ENCODE measurements at regions not wholly inside any gene's neighbourhood (a gene's known extent, or its start where the extent isn't known, plus 50 kb on each side); places are given as distances from the start of the nearest gene placed in this dataset.
A peak's percentile ranks its signal among the peaks of the same experiment; 100 is the strongest.

DNA sequence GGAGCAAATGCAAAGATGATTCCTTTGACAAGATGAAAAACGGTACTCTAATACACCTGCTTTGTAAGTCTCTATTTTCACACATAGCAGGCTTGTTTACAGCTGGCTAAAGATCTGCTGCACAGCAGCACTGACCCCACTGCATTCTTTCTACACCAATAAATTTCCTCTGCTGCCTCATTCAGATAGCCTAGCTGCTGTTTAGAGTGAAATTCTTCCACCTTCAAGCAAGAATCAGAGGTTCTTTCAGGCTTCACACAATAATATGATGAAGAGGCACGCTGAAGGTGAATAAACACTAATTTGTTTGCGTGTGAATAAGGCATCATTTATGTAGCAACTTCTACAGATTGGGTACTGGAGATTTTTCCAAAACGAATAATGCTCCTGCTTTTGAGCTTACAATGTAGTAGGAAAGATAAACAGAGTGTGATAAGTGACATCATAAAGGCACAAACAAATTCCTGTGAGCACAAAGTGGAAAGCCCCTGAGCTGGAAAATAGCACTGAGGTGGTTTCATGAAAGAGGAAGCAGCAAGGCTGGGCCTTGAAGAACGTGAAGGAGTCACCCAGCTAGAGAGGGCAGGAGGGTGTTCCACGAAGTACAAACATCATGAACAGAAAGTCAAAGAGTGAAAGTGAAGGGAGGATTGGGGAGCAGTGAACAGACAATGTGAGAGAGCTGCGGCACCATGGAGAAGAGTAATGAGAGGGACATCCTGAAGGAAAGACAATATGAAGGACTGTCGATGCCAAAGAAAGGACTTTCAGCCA, 543.4 kb downstream of the CD83 start:
- peak; percentile 17 for DNase-seq (ENCODE audit: low read depth)

DNA sequence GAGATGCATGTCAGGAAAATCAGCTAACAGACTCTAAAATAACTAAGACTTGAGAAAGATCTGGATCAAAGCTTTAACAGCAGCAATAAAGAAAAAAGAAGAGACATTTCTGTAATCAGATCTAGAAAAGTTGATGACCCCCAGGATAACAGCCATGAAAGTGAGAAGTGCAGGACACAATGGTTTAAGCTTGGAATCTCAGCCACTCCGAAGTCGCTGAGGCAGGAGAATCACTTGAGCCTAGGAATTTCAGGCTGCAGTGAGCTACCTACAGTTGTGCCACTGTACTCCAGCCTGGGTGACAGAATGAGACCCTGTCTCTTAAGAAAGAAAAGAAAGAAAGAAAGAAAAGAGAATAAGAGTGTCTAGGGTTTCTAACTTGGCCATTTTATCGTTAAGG, 544.1 kb downstream of the CD83 start:
- DNase-seq (ENCODE audit: low read depth): no peak

DNA sequence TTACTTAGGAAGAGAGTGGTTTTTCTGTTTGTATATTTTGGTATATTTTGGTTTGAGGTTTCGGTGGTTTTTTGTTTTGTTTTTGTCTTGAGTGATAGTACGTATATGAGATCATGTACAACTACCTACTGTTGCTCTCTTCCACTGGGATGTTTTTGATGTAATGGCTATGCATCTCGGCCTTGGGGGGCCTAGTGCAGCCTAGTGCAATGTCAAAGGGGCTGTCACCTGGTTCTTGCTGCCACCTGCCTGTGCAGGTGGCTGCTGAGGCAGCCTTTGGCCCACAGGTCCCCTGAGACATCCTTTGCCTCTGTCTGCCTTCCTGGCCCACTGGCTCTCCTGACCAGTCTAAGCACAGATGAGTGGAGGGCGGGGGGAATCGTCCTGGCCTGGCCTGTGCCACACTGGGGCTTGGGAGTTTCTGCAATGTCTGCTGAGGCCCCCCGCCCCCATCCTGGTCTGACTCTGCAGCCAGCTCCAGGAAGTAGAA, 546.6 kb downstream of the CD83 start:
- DNase-seq (ENCODE audit: low read depth): peak; percentile 19

DNA sequence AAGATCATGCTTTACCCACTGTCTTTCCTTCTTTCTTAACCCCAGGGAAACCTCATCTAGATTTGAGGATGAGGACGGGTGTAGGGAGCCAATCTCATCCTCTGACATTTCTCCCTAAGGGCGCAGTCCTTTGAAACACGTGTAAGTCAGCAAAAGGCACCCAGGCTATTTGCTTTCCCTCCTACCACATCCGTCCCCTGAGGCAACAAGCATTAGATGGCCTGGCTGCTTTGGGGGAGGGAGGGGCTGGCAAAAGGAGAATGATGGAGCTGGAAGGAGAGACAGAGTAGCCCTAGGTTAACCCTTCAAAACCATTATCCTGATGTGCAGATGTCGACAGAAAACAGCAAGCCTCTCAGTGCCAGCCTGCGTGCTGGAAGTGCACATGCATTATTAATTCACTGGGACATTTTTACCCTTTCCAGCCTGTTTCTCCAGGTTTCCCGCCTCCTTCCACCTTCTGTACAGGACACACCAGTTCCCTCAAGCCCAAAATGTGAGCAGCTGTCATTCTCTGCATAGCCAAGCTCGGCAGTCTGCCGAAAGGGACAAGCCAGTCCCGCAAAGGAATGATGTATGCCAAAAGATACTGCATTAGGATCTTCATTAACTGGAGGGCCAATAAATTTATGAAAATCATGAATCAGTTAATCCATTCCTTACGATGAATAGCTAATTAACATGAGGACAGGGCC, 547.2 kb downstream of the CD83 start:
- DNase-seq (ENCODE audit: low read depth): peak; percentile 70

DNA sequence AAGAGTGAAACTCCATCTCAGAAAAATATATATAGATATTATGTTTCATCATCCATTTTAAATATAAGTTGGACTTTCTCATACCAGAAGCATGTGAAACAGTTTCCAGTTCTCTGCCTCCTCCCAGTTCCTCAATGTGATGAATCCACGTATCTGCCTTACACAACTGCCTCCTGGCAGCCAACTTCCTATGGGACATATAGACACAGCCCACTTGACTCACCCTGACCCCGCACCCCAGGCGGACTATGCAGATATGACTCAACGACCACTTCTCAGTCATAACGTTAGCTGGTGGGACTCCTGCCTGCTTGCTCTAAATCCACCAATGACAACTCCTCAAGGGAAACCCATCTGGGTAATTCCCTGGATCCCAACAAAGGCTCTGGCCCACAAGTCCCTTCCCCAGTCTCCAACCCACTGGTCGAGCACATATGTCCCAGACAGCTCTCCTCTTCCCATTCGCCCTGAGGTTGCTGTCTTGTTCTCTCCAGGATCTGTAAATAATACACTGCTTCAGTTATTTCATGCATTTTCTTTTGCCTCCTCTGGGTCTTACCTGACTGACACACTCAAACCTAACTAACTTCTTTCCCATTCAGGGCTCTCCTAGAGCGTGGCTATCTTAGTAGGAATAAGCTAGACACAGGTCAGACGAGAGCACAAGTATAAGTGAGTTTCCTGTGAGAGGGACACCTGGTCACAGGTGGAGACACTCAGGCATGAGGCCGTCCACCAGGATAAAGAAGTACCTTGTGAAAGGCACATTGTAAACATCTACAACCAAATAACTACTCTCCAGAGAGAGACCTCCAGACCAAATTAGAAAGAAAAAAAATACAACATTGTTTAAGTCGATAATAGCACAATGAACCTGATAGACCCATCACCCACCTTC, 548.5 kb downstream of the CD83 start:
- peak; percentile 98 for DNase-seq (ENCODE audit: low read depth)

DNA sequence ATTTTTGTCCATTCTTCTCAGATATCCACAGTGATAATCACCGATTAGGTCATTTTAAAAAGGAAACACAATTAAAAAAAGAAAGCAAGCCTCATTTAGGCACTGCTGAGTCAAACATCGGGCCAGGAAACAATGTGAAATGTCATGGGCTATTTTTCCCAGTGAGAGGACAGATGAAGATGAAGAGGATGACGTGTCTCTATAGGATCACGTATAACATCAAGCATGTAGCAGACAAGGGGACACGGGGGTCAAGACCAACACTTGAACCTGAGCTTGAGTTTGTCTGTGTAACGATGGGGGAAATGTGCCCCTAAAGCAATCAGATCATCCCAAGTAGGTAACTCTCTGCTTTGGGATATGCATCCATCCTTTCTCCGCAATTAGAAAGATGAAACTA, 553.2 kb downstream of the CD83 start:
- peak; percentile 47 for DNase-seq (ENCODE audit: low read depth)

DNA sequence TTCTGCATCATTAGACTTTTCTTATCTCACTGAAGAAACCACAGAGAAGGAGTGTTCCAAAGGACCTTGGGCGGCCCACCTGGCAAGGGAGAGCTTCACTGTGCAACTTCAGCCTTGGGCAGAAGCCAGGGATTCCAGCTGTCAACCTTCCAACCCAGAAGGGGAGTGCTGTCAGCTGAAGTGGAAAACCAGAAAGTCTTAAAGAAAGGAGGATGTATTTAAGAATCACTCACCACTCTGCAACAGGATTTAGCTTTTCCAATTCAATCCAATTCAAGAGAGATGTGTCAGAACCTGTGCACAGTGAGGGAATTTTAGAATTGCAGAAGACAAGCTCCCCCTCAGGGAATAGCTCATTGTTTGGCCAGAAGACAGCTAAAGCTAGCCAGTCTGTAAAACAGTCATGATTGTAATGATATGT, 553.7 kb downstream of the CD83 start:
- DNase-seq (ENCODE audit: low read depth): peak; percentile 85

DNA sequence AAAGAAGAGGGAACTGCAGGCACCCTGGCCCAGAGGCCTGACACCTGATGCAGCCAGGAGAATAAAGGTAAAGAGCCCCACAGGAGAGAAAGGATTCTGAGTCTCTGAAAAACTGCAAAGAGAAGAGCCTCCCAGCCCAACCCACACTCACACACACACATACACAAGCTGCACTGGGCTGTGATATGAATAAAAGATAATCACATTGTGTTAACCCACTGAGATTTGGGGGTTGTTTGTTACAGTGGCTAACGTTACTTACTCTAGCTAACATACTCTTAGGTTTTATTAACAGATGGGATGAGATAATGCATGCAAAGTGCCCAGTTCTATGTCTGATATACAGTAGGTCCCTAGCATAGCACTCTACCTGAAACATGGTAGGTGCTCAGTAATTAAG, 554.4 kb downstream of the CD83 start:
- DNase-seq (ENCODE audit: low read depth): no peak

DNA sequence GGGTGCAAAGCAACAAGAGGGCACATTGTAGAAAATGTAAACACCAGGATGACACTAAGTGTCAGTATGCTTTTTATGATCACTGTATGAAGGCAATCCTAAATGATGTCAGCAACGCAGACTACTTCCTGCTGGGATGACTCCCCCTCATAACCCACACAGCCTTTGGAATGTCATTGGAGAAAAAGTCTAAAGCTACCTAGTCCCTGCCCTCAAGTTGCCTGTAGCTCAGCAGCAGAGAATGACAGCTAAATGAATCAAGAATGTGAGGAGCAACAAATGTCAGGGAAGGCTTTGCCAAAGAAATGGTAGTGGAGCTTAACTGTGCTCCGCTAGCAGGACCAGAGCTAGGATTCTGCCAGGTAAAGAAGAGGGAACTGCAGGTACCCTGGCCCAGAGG, 555.6 kb downstream of the CD83 start:
- peak; percentile 44 for DNase-seq (ENCODE audit: low read depth)

DNA sequence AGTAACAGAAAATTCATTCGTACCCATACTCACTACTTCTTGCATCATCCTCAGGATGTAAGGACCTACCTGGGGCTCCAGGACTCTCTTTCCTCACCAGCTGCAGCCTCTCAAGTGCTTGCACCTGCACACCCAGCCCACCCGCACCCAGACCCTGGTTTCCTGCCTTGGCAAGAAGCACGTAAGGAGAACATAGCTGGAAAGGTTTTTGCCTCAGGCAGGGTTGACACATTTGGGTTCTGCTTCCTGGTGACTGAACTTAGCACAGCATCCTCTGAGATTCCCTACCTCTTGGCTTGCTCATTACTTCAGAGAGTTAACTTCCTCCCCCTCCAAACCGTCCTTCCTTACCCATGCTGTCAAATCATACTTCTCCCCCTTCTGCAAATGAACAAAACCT, 556.9 kb downstream of the CD83 start:
- no peak for DNase-seq (ENCODE audit: low read depth)

DNA sequence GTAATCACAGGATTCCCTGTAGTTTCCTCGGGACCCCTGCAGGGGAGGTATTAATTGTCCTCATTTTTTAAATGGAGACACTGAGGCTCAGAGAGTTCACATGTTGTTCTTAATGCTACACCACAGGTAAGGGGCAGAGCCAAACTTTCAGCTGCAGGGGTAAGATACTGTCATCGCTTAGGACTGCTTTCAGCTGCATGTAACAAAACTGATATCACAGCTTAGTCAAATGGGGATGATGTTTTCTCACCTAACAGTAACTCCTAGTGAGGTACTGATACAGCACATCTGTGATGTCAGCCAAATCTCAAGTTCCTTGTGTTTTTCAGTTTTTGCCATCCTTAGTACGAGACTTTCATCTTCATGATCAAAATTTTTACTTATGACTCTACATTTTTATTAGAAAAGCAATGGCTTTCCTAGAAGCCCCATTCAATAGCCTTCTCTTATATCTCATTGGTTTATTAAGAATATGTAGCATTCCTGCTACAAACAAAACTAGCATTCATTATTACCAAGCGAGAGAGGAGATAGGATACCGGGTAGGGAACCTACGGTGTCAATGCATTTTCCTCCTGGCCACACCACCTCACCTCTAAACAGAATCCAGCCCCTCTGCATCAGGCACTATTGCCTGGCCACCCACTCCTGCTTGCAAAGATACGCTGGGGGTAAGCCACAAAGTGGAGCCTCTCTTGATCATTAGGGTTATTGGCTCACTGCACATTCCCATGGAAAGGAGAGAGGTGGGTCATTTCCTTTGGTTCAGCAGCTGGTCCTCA, 557.5 kb downstream of the CD83 start:
- DNase-seq (ENCODE audit: low read depth): no peak

DNA sequence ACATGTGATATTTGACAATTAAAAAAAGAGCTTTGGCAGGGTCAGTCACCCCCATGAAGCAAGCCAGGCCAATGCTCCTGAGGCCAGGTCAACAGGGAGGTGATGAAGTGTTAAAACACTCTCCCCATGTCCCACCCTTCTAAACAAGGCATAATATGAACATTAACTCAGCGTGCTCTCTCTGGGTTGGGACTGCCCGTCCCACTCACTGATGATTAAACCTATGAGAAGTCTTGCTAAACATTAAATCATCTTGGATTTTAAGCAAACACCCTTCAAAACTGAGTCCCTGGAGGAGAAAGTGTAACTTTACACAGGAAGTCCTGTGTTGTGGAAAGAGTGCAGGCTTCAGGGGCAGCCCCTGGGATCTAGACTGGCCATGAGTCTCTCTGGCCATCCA, 558.5 kb downstream of the CD83 start:
- no peak for DNase-seq (ENCODE audit: low read depth)

DNA sequence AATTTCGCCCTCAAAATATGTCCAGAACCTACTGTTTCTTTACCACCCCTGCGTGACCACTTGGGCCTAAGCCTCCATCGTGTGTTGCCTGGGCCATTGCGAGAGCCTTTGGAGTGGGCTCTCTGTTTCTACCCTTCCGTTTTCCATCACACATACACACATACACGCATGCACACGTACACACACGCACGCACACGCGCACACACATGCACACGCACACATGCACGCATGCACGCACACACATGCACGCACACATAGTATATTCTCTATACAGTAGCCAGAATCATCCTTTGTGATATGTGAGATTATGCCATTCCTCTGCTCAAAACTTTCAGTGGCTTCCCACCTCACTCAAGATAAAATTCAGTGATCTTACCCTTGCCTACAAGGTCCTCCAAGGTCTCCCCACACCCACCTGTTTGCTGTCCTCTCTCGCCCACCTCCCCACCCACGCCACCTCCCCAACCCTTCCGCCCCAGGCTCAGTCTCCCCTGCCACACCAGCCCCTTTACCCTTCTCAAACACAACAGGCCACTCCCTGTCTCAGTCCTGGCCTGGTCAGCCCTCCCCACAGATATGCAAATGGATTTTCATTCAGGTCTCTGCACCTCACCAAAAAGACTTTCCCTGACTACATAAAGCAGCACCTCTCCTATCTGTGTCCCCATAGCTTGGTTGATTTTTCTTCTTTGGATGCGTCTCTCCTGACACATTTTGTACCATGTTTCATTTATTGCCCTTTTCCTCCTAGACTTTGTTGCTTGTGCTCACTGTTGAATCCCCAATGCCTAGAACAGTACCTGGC, 559.6 kb downstream of the CD83 start:
- no peak for DNase-seq (ENCODE audit: low read depth)

DNA sequence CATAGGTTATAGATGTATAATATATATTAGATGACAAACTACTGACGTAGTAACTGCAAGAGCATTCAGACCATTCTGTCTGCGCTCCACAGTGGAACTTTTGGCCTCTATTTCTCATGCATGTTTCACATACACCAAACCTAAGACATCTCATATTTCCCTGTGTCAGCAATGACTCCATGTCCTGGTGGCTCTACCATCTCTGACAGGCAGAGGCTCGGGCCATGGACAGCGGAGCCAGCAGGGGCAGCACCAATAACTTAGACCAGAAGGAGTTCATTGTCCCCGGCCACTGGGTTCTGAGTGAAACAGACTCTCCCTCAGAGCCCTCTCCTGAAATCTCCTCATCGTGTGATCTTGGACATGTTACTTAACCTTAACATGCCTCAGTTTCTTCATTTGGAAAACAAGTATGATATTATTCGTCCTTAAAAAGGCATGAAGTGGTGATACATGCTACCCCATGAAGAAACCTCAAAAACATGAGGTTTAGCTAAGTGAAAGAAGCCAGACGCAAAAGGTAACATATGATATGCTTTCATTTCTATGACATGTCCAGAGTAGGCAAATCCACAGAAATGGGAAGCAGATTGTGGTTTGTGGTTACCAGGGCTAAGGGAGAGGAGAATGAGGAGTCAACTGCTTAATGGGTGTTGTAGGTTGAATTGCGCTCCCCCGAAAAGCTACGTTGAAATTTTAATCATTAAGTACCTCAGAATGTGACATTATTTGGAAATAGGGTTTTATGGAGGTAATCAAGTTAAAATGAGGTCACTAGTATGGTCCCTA, 564.0 kb upstream of the JARID2 start:
- peak; percentile 55 for DNase-seq (ENCODE audit: low read depth)

DNA sequence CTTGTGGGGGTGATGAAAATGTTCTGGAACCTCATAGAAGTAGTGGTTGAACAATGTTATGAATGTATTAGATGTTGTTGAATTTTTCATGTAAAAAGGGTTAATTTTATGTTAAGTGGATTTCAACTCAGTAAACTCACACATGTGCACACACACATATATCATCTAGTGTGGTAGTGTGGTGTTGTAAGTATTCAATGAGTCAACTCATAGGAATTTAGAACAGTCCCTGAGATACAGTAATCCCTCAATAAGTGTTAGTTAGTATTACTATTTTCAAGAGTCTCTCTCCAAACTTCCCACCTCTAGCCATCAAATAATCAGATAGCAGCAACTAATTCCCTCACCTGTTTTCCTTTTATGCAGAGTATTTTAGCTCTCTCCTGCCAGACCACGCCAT, 563.1 kb upstream of the JARID2 start:
- DNase-seq (ENCODE audit: low read depth): peak; percentile 34

DNA sequence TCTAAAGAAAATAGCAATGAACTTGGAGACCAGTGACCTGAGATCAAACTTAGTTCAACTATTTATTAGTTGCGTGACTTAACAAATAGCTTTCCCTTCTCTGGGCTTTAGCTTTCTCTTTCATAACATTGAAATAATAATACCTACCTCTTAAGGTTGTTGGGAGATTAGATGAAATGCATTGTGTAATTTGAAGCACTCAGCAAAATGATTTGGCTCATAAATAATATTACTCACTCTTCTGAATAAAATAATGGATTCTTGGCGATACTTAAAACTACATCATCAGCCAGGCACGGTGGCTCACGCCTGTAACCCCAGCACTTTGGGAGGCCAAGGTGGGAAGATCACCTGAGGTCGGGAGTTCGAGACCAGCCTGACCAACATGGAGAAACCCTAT, 556.2 kb upstream of the JARID2 start:
- DNase-seq (ENCODE audit: low read depth): no peak

DNA sequence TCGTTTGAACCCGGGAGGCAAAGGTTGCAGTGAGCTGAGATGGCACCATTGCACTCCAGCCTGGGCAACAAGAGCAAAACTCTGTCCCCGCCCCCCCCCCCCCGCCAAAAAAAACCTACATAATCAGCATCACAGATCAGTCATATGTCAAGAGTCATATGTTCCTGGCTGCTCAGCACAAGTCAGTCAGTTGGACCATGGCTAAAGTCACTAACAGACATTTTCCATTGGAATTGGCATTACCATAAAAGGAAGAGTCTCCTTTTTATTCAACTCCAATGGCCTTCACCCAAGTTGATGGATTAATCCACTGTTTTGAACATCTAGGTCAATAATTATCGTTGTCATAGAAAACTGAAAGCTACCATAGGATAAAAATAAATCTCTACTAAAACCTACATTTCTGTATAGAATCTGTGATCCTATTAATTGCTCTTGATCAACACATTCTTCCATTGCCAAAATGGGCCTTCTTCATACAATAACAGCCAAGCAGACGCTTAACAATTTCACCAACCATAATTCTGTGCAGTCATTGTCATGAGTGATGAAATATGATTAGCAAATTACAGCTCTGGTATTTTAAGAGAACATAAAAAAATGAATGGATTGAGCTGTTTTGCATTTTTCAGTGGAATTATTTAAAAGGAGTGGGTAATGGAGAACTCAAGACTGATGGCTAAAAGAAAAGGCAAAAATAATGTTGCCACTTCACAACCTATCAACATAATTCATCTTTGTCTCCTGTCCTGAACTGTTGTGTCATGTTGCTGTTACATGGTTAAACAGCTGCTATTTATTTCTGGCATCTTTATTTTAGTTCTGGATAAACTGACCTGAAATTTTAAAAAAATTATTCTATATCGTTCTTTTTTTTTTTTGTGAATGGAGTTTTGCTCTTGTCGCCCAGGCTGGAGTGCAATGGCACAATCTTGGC, 555.5 kb upstream of the JARID2 start:
- DNase-seq (ENCODE audit: low read depth): no peak

DNA sequence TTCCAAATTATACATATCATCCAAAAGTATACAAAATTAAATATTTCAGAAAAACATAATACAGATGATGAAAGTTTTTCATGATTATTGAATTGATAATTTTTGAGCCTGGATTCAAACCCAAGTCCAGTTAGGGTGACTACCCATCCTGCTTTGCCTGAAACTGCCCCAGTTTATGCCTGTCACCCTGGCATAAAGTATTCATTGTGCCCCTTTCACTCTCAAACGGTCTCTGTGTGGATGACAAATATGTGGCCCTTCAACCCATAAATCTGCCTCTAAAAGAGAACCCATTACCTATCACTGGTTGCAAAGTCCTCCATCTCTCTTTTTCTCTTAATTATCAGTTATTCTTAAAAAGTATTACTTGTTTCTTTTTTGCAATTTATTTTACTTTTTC, 553.7 kb upstream of the JARID2 start:
- DNase-seq (ENCODE audit: low read depth): no peak

Measured in Daoy (cell line).